GM23248 (cell line): ENCODE measurements at regions not wholly inside any gene's neighbourhood (a gene's known extent, or its start where the extent isn't known, plus 50 kb on each side); places are given as distances from the start of the nearest gene placed in this dataset.

ENCODE experiments used
- DNase-seq: peaks from one replicate; pipeline ENCODE4 v3.0.0-alpha.2; 2015
- H2AFZ ChIP-seq: fragments of 200-600 bp; sonication (generic); 2 replicates; pipeline ENCODE4 v1.6.1; 2016; ENCODE audit warnings: antibody characterized with exemption
- H3F3A ChIP-seq: fragments of 200-600 bp; sonication (generic); 2 replicates; pipeline ENCODE4 v1.6.1; 2016; ENCODE audit warnings: mild to moderate bottlenecking, antibody characterized with exemption, mixed run types; ENCODE audit not compliant: insufficient read depth
- H3K27ac ChIP-seq: fragments of 200-600 bp; sonication (generic); 2 replicates; pipeline ENCODE4 v1.5.1; 2016; ENCODE audit warnings: mild to moderate bottlenecking
- H3K27me3 ChIP-seq: fragments of 200-600 bp; sonication (generic); replicated peaks from 2 replicates; pipeline ENCODE4 v1.6.1; 2016; ENCODE audit warnings: mild to moderate bottlenecking; ENCODE audit not compliant: insufficient read depth
- H3K36me3 ChIP-seq: fragments of 200-600 bp; sonication (generic); 2 replicates; pipeline ENCODE4 v1.6.1; 2016; ENCODE audit warnings: low read depth, mild to moderate bottlenecking
- H3K4me1 ChIP-seq: fragments of 200-600 bp; sonication (generic); 2 replicates; pipeline ENCODE4 v1.6.1; 2016; ENCODE audit warnings: mild to moderate bottlenecking; ENCODE audit not compliant: insufficient read depth
- H3K4me2 ChIP-seq: fragments of 200-600 bp; sonication (generic); one replicate; pipeline ENCODE4 v1.6.1; 2016; ENCODE audit warnings: mild to moderate bottlenecking; ENCODE audit not compliant: unreplicated experiment
- H3K4me3 ChIP-seq: fragments of 200-600 bp; sonication (generic); 2 replicates; pipeline ENCODE4 v1.5.1; 2016; ENCODE audit warnings: mild to moderate bottlenecking
- H3K79me2 ChIP-seq: fragments of 200-600 bp; sonication (generic); 2 replicates; pipeline ENCODE4 v1.6.1; 2016; ENCODE audit warnings: mild to moderate bottlenecking; ENCODE audit not compliant: insufficient read depth
- H3K9ac ChIP-seq: fragments of 200-600 bp; sonication (generic); 2 replicates; pipeline ENCODE4 v1.6.1; 2016; ENCODE audit warnings: mild to moderate bottlenecking
- H3K9me2 ChIP-seq: fragments of 200-600 bp; sonication (generic); 2 replicates; pipeline ENCODE4 v1.6.1; 2016; ENCODE audit warnings: mixed run types, mild to moderate bottlenecking, moderate library complexity; ENCODE audit not compliant: insufficient read depth
- H3K9me3 ChIP-seq: fragments of 200-600 bp; sonication (generic); one replicate; pipeline ENCODE4 v1.6.1; 2017; ENCODE audit warnings: low read depth
- H4K20me1 ChIP-seq: fragments of 200-600 bp; sonication (generic); 2 replicates; pipeline ENCODE4 v1.6.0; 2016; ENCODE audit not compliant: insufficient read depth
- EZH2 ChIP-seq: fragments of 200-600 bp; sonication (generic); IDR thresholded peaks from 2 replicates; pipeline ENCODE4 v1.6.1; 2018; ENCODE audit warnings: antibody characterized with exemption, mild to moderate bottlenecking; ENCODE audit not compliant: insufficient read depth, poor library complexity, severe bottlenecking
- EZH2phosphoT487 ChIP-seq: fragments of 200-600 bp; sonication (generic); IDR thresholded peaks from 2 replicates; pipeline ENCODE4 v1.6.1; 2018; ENCODE audit warnings: antibody characterized with exemption, moderate library complexity, mild to moderate bottlenecking, low read depth; ENCODE audit not compliant: insufficient read depth
- WGBS, 2 experiments: methylation state at CpG; one replicate each; pipeline ENCODE4 v1.1.6; 2015 to 2017; ENCODE audit warnings: low lambda C conversion rate in 2 of 2, low coverage in 1 of 2; ENCODE audit errors: missing lambda C conversion rate in 2 of 2; 5-methylcytosine and 5-hydroxymethylcytosine counted together
- in situ Hi-C: fragments of 300-500 bp; cut with MboI; formaldehyde crosslinking; loops from 2 replicates; pipeline ENCODE4 v1.15.0; 2020

DNA sequence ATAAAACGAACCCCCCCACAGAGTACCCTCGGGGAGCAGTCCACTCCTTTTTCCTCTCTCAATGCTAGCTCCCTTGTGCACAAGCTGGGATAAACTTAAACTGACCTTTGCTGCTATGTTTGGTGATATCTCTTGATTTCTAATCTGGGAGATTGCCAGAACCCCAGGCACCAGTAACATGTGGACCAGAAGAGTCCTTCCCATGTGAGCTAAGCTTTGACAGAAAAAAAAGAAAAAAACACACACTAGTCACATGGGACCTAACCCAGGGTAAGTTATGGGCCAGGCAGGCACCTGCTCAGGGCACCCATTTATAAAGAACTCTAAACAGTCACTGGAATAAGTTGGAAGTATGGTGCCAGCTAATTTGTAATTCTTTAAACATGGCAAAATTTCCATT lies 242.6 kb downstream of the EN1 start:
- no peak overlapping the region for H3K4me3 ChIP-seq
- 13 to 18% methylated on average over 2 of the region's 2 CpGs for WGBS, 2 experiments
- no peaks in the 10 kb centered on the region for H3K36me3 ChIP-seq
- peaks cover 13% of the 10 kb centered on the region; the same call in 1 of the 2 replicates for H3K27me3 ChIP-seq
- no peak overlapping the region for H3K27ac ChIP-seq
- H2AFZ ChIP-seq = no peak overlapping the region
- DNase-seq = no peak
- H3K4me1 ChIP-seq = no peaks in the 10 kb centered on the region
- in situ Hi-C loops = no loop called here
- H3K79me2 ChIP-seq = no peaks in the 10 kb centered on the region
- no peaks in the 10 kb centered on the region for H3F3A ChIP-seq
- no peaks in the 10 kb centered on the region for H3K9me3 ChIP-seq
- TF ChIP-seq EZH2 = no peak
- TF ChIP-seq EZH2phosphoT487 = no peak
- no peaks in the 10 kb centered on the region for H4K20me1 ChIP-seq
- H3K9me2 ChIP-seq = no peaks in the 10 kb centered on the region
- H3K9ac ChIP-seq = no peak overlapping the region
- H3K4me2 ChIP-seq = no peak overlapping the region

DNA sequence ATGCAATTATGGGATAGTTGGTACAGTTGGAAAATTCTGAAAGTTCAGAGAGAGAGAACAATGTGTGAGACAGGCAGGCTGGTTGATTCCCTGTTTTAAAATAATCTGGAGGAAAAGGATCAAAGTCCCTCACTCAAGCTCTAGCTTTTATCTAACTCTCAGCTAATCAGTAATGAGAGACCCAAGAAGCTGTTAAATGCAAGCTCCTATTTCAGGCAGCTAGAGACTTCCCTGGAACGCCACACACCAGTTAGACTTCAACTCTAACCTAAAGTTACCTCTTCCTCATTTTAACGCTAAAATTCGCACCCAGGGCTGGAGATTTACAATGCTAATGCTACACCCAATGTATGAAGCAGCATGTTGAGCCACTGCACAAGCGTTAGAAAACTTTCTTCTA lies 243.1 kb downstream of the EN1 start:
- Histone ChIP-seq H4K20me1 (no peaks in the 10 kb centered on the region), H3K9me3 (no peaks in the 10 kb centered on the region), H3K9me2 (no peaks in the 10 kb centered on the region), H2AFZ (no peak overlapping the region), H3K9ac (no peak overlapping the region), H3K4me3 (no peak overlapping the region), H3K27me3 (peaks cover 13% of the 10 kb centered on the region; the same call in 1 of the 2 replicates), H3K4me2 (no peak overlapping the region), H3K27ac (no peak overlapping the region), H3K4me1 (no peaks in the 10 kb centered on the region), H3K79me2 (no peaks in the 10 kb centered on the region), H3F3A (no peaks in the 10 kb centered on the region), H3K36me3 (no peaks in the 10 kb centered on the region)
- 64 to 68% methylated on average over 4 of the region's 4 CpGs for WGBS, 2 experiments
- in situ Hi-C loops = no loop called here
- no peak for DNase-seq
- TF ChIP-seq EZH2 (no peak), EZH2phosphoT487 (no peak)

DNA sequence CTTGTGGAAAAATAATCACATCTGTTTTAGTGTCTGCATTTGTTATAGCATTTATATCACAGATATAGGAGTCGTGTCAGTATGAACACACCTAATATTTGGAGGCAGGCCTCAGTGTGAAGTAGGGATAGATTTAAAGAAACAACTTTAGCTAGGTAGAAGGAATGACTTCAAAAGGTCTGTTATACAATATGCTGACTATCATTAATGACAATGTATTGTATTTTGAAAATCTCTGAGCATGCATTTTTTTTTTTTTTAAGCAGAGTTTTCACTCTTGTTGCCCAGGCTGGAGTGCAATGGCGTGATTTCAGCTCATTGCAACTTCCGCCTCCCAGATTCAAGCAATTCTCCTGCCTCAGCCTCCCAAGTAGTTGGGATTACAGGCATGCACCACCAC lies 248.3 kb downstream of the EN1 start:
- Histone ChIP-seq H2AFZ (no peak overlapping the region), H3K27ac (no peak overlapping the region), H3F3A (no peaks in the 10 kb centered on the region), H3K36me3 (no peaks in the 10 kb centered on the region), H3K9ac (no peak overlapping the region), H4K20me1 (no peaks in the 10 kb centered on the region), H3K4me3 (no peak overlapping the region), H3K4me1 (no peaks in the 10 kb centered on the region), H3K79me2 (no peaks in the 10 kb centered on the region), H3K9me2 (no peaks in the 10 kb centered on the region), H3K9me3 (no peaks in the 10 kb centered on the region), H3K4me2 (no peak overlapping the region), H3K27me3 (no peaks in the 10 kb centered on the region; the same call in 1 of the 2 replicates)
- 44 to 45% methylated on average over 3 of the region's 3 CpGs for WGBS, 2 experiments
- TF ChIP-seq EZH2 (no peak), EZH2phosphoT487 (no peak)
- in situ Hi-C loops = no loop called here
- DNase-seq = no peak

DNA sequence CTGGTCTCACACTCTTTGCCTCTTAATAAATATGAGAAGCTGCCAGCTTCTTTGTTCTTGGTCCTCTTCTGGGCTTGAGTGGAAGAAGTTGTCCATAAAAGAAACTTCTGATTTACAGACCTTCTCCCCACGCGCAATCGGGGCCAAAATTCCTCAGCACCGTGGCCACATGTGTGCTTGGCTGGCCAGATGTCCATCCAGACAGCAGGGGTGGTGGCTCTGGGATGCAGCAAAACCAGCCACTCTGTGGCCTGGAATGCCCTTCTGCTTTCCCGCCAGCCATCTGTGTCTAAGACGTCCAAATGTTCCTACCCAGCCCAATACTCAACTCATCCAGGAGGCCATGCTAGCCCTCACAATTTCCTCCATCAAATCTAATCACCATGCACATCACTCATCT lies 250.8 kb downstream of the EN1 start:
- WGBS, 2 experiments = 34 to 35% methylated on average over 6 of the region's 6 CpGs

GRCh38 chr2:118593257-118593656 lies 254.2 kb downstream of the EN1 start:
- no peak overlapping the region for H3K4me2 ChIP-seq
- in situ Hi-C loops = no loop called here
- H3K27me3 ChIP-seq = no peaks in the 10 kb centered on the region
- WGBS, 2 experiments = 80 to 95% methylated on average over 1 of the region's 1 CpG
- no peak overlapping the region for H2AFZ ChIP-seq
- no peaks in the 10 kb centered on the region for H3K9me2 ChIP-seq
- DNase-seq = peak; percentile 48
- H3K36me3 ChIP-seq = no peaks in the 10 kb centered on the region
- H3K9me3 ChIP-seq = no peaks in the 10 kb centered on the region
- H3K4me1 ChIP-seq = no peaks in the 10 kb centered on the region
- no peak for TF ChIP-seq EZH2
- no peak for TF ChIP-seq EZH2phosphoT487
- H3K79me2 ChIP-seq = no peaks in the 10 kb centered on the region
- H3K4me3 ChIP-seq = no peak overlapping the region
- no peak overlapping the region for H3K27ac ChIP-seq
- no peaks in the 10 kb centered on the region for H4K20me1 ChIP-seq
- H3K9ac ChIP-seq = no peak overlapping the region
- 0 out of 2 replicates have a peak, but pooled peaks cover 5% of the 10 kb centered on the region for H3F3A ChIP-seq

More for the DNA sequence above, 250.8 kb downstream of the EN1 start:
- H3K4me3 ChIP-seq = no peak overlapping the region
- no peaks in the 10 kb centered on the region for H4K20me1 ChIP-seq
- no peak overlapping the region for H3K4me2 ChIP-seq
- in situ Hi-C loops = no loop called here
- 0 out of 2 replicates have a peak, but pooled peaks cover 5% of the 10 kb centered on the region for H3F3A ChIP-seq
- no peak overlapping the region for H2AFZ ChIP-seq
- DNase-seq = no peak
- no peak overlapping the region for H3K9ac ChIP-seq
- TF ChIP-seq EZH2 = no peak
- TF ChIP-seq EZH2phosphoT487 = no peak
- no peaks in the 10 kb centered on the region for H3K79me2 ChIP-seq
- H3K4me1 ChIP-seq = no peaks in the 10 kb centered on the region
- no peaks in the 10 kb centered on the region for H3K36me3 ChIP-seq
- H3K27ac ChIP-seq = no peak overlapping the region
- H3K9me3 ChIP-seq = no peaks in the 10 kb centered on the region
- H3K27me3 ChIP-seq = no peaks in the 10 kb centered on the region; the same call in 1 of the 2 replicates
- H3K9me2 ChIP-seq = no peaks in the 10 kb centered on the region
